Renal cortex interstitium (tissue), 11 donors: ENCODE measurements at regions not wholly inside any gene's neighbourhood (a gene's known extent, or its start where the extent isn't known, plus 50 kb on each side); places are given as distances from the start of the nearest gene placed in this dataset.

Experiments used
- DNase-seq, 11 donors: peaks; one replicate each; pipeline ENCODE4 v3.0.0-alpha.2; 2013; ENCODE audit warnings: low read depth in 9 of 11, low spot score in 4 of 11; ENCODE audit errors: extremely low read depth in 1 of 11

GRCh38 chr13:104841110-104841509 lies 1694.4 kb downstream of the EFNB2 start:
- DNase-seq, result no peak

- no peak for DNase-seq
Observed at GRCh38 chr13:104837756-104838155, 1697.7 kb downstream of the EFNB2 start.

- DNase-seq, result no peak
Observed at GRCh38 chr13:104833221-104833620, 1702.2 kb downstream of the EFNB2 start.

DNA sequence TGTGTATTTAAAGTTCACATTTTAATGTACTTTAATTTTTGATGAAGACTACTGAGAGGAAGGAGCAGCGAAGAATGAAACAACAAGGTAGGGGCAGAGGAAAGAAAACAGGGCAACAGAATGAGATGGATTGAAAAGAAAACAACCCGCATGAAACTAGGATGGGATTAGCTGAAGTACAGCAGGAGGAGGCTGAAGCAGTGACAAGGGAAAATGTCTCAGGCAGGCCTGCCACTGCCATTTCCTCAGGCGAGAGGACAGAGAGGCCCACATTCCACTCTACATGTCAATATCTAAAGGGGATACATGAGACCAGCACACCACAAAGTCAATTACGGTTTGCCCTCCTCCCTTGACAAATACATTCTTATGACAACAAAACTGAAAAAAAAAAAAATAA lies 1703.2 kb downstream of the EFNB2 start:
- no peak for DNase-seq

DNA sequence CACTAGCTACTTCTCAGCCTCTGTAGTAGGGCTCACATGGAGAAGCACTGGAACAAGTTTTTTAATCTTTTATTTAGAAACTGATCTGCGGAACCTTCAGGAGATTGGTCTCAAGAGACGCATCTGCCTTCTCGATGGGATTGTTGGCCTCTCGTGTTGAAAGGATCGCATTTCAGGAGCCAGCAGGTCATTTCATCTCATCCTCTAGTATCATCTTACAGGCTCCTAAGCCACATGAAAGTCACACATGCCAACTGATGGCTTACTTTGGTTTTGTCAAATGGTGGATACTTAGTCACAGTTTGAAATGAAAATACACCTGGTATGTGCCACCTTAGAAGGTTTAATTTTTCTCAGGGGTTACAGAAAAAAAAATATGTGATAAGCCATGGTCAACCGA lies 1703.6 kb downstream of the EFNB2 start:
- no peak for DNase-seq

DNA sequence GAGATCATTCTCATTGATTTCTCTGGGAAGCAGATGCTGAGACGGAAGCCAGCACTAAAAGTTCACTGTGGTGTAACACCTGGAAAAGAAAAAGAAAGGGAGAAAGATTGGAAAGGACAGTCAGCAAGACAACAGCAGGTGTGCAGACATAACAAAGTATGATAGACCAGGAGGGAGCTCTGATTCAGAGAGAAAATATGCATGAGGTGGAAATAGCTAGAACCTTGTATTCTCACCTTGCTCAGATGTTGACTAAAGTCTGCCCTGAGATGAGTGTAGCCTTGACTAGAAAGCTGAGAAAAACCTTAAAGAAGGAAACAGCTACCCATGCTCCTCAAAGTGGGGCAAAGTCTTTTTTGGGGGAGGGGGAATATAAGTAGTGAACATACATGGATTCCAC lies 1711.8 kb downstream of the EFNB2 start:
- no peak for DNase-seq

DNA sequence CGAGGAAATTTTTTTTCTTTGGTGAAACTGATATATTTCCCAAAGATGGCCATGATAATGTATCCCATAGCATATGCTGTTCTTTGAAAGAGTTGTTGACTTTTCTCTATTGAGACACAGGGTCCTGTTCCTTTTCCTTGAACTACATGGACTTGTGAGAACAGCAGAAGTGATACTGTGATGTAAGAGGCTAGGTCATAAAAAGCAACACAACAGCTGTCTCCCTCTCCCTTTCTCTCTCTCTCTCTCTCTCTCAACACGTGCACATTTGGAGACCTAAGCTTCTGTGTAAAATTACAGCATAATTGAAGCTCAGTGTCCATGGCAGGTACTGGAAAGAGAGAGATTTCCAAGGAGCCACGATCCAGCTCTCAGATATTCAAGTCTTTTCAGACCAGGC lies 1712.4 kb downstream of the EFNB2 start:
- no peak for DNase-seq

GRCh38 chr13:104817271-104817670 lies 1718.2 kb downstream of the EFNB2 start:
- no peak for DNase-seq

GRCh38 chr13:104816726-104817125 lies 1718.7 kb downstream of the EFNB2 start:
- no peak for DNase-seq

DNA sequence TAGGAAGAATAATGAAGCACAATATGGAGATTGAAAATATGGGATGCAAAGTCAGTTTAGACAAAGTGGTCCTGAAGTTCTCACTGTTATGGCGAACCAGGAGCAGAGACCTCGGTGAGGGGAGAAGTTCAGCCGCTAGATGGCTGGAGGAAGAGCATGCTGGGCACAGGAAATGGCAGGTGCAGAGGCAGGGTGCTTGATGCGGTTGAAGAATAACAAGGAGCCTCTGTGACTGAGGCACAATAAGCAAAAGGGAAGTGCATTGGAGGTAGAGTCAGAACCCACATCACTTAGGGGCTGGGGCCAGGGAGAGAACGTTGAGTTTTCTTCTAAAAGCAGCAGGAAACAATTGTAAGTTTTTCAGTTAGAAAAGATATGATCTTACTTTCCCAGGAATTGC lies 1725.2 kb downstream of the EFNB2 start:
- no peak for DNase-seq

GRCh38 chr13:104809483-104809882 lies 1726.0 kb downstream of the EFNB2 start:
- no peak for DNase-seq

GRCh38 chr13:104805346-104805745 lies 1730.1 kb downstream of the EFNB2 start:
- no peak for DNase-seq

GRCh38 chr13:104799152-104799551 lies 1732.9 kb upstream of the SLC10A2 start:
- no peak for DNase-seq

GRCh38 chr13:104798486-104798885 lies 1732.3 kb upstream of the SLC10A2 start:
- peak in 2 of 11 donors; percentile 16 to 21 for DNase-seq

DNA sequence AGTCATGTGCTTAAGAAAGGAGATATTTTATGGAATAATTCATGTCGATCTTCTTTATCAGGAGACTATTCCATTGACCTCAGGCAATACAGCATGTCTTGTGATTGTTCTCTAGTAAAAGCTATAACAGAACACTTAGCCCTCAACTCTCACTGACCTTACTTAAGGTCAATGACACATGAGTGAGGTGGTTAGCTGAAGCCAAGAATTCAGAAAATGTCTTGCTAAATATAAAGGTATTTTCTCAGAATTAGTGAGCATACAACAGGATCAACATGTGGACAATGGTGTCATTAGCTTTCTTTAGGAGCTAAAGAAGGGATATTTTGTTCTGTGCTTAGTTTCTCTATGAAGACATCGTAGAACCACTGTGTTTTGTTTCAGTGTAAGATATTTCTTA lies 1730.4 kb upstream of the SLC10A2 start:
- no peak for DNase-seq

DNA sequence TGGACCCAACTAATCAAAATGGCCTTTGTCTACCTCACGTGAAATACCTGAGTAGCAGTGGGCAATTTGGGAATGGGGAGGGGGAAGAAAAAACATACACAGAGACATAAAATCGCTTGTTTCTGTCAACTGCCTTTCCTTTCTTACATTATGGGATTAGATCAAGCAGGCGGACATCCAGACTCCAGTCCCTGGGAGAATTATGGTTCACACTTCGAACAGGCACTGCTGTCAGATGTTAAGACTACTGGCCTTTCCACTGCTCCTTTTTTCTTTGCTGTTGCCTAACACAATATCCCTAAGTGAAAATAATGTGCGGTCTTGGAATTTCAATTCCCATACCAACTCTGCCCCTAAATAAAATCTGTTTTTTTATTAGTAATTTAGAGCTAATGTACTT lies 1719.7 kb upstream of the SLC10A2 start:
- no peak for DNase-seq

DNA sequence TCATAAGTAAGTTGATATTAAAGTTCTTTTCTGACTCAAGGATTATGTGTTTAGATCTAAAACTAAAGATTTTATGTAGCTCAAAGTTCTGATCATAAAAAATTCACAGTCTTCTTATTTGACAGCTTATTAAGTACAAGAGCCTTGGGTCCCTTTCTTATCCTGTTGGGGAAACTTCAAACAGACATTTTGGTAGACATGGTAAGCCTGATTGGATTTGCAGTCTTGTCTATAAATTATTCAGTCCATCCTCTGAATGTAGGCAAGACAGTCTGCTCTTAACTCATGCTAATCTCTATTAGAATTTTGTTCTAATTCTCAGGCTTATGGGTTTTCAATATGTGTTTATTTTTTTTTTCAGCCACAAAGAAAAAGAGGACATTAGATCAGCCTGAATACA lies 1718.7 kb upstream of the SLC10A2 start:
- DNase-seq, result no peak

DNA sequence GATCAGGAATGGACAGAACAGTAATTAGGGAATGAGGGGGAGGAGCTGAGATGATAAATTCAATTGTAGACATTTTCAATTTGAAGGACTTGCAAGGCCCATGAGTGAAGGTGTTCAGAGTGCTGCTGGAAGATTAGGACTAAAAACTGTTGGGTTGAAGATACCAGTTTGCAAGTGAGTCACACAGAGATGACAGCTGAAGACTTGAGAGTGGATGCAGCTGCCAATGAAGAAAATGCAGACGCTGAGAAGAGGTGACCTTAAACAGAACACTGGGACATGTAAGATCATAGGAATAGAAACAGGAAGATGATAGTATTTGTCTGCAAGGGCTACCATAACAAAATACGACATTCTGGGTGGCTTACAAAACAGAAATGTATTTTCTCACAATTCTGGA lies 1716.5 kb upstream of the SLC10A2 start:
- no peak for DNase-seq

GRCh38 chr13:104779311-104779993 lies 1713.2 kb upstream of the SLC10A2 start:
- DNase-seq, result peak in 1 of 11 donors; percentile 12

- peak in 1 of 11 donors; percentile 39 for DNase-seq
Observed at GRCh38 chr13:104773775-104774174, 1707.6 kb upstream of the SLC10A2 start.

DNA sequence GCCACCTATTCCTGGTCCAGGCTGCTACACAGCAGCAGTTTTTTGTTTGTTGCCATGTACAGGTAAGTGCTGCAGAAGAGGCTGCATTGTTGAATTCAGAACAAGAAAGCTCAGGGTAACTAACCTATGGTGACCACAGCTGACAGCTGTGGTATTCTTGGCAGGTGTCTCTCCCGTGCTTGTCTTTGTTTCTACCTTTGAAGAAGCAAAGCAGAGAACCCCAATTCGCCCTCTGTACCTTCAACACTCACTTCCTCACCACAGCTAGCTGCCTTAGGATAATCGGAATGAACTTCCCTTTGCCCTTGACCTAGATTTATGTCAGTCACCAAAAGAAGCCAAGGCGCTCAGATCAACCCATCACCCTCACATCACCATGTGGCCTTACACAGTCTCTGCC lies 1703.3 kb upstream of the SLC10A2 start:
- DNase-seq, result no peak

DNA sequence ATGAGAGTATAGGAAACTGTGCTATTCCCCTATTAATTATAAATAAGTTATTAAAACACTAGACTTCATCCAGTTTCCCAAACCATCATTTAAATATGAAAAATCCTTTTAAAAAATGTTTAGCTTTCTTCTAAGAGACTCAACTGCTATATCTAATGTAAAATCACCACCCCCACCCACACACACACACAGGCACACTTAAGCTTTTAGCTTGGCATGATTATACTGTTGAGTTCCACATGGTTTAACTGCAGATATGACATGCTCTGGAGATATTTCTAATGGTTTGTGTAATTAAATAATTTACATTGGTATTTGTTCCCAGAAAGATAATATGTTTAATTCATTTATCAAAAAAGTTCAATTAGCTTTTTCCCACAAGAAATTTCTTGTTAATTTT lies 1700.1 kb upstream of the SLC10A2 start:
- DNase-seq, result no peak
